SK-N-SH (cell line): ENCODE measurements at regions not wholly inside any gene's neighbourhood (a gene's known extent, or its start where the extent isn't known, plus 50 kb on each side); places are given as distances from the start of the nearest gene placed in this dataset.

Source experiments
- CTCF ChIP-seq: fragments of 200-600 bp; sonication (generic); IDR thresholded peaks from 2 replicates; pipeline ENCODE4 v1.6.1; 2017; ENCODE audit warnings: antibody characterized with exemption, mild to moderate bottlenecking, moderate library complexity
- FOXM1 ChIP-seq: IDR thresholded peaks from 2 replicates; pipeline ENCODE4 v1.4.0; 2012; ENCODE audit warnings: low read depth, mild to moderate bottlenecking
- GABPA ChIP-seq: IDR thresholded peaks from 2 replicates; pipeline ENCODE4 v1.4.0; 2012; ENCODE audit warnings: low read depth, mild to moderate bottlenecking
- RAD21 ChIP-seq: IDR thresholded peaks from 2 replicates; pipeline ENCODE4 v1.6.1; 2012; ENCODE audit warnings: mild to moderate bottlenecking, low read length
- SIN3A ChIP-seq: IDR thresholded peaks from 2 replicates; pipeline ENCODE4 v1.6.1; 2012; ENCODE audit warnings: low read depth, mild to moderate bottlenecking, low read length, moderate library complexity, borderline replicate concordance
- TCF12 ChIP-seq: IDR thresholded peaks from 2 replicates; pipeline ENCODE4 v1.4.0; 2012
- USF1 ChIP-seq: IDR thresholded peaks from 2 replicates; pipeline ENCODE4 v1.4.0; 2012; ENCODE audit warnings: low read depth, borderline replicate concordance

GRCh38 chr5:2284678-2285077 is 402.0 kb upstream of the IRX4 start:
- TF ChIP-seq FOXM1 (no peak), SIN3A (no peak), USF1 (no peak), RAD21 (no peak), CTCF (no peak), GABPA (no peak), TCF12 (no peak)
